LoVo (cell line): ENCODE measurements at regions not wholly inside any gene's neighbourhood (a gene's known extent, or its start where the extent isn't known, plus 50 kb on each side); places are given as distances from the start of the nearest gene placed in this dataset.
"Not testable (repeated sequence)": the region's sequence is repeated elsewhere in the genome, so short reads cannot be mapped to it uniquely, and the experiment has no call there.

ENCODE experiments used
- DNase-seq: peaks from one replicate; pipeline ENCODE4 v3.0.0-alpha.2; 2016; ENCODE audit warnings: low spot score

DNA sequence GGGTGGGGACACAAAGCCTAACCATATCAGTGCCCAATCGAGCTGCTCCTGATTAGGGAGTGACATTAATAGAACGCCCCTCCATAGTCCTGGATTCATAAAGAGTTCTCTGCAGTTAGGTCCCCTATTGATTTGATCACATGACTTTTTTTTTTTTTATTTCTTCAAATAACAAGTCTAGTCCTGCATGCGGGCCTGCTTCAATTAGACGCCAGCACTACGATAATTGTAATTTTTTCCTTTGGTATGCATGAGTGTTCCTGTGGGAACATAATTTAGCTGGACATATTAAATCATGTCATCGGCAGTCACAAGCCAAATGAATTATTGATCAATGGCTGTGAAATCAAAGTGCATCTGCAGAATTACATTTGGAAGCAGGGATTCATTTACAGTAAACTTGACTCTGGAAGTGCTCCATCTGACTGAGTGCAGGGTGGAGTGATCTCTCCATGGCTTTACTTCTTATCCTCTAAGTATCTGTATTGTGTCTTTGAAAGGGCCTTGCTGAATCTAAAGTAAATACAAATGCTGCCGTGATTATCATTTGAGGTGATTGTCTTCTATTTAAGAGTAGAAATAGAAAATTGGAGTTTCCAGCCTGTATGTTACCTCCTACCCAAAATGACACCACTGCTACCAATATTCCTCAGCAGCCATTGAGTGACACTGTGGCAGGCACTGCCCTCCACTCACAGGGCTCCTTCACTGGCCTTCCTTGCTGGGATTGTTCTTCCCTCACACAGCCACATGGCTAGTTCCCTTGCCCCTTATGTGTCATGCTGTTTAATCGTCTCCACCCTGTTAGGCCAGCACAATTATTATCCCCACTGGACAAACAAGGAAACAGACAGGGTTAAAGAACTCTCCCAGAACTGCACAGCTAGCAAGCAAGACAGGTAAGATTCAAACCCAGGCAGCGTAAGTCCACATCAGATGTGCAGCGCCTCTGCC lies 337.4 kb upstream of the ID2 start:
- no peak for DNase-seq

DNA sequence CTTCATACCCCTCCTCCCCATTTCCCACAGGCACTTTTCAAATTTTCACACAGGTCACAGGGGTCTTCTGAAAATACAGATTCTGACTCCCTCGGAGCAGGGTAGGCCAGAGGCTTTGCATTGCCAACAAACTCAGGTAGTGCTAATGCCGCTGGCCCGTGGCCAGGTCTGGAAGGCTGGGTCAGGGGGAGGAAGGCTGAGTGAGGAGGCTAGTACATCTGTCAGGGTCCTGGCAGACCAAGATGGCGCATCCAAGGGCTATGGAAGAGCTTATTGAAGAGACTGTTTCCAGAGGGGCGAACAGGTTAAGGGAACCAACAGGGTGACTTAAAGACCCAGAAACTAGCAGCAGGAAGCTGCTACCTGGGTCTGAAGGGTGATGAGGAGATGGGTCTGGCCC lies 336.7 kb upstream of the ID2 start:
- no peak for DNase-seq

DNA sequence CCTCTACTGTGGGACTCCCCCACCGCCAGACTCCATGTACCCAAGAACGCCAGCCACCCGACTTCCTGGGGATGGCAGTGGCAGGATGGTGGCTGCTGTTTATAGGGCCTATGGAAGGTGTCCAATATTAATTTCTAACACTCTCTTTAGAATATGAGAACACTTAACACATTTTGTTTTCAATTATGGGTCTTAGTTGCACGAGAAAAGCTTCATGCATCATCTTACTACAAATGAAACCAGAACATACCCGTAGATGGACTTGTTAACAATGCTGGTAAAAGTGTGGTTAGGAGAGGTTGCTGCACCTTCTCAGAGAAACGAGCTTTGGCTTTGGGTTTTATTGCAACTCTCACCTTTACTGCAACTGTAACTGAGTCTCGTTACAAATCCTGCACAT lies 335.6 kb upstream of the ID2 start:
- DNase-seq: no peak

DNA sequence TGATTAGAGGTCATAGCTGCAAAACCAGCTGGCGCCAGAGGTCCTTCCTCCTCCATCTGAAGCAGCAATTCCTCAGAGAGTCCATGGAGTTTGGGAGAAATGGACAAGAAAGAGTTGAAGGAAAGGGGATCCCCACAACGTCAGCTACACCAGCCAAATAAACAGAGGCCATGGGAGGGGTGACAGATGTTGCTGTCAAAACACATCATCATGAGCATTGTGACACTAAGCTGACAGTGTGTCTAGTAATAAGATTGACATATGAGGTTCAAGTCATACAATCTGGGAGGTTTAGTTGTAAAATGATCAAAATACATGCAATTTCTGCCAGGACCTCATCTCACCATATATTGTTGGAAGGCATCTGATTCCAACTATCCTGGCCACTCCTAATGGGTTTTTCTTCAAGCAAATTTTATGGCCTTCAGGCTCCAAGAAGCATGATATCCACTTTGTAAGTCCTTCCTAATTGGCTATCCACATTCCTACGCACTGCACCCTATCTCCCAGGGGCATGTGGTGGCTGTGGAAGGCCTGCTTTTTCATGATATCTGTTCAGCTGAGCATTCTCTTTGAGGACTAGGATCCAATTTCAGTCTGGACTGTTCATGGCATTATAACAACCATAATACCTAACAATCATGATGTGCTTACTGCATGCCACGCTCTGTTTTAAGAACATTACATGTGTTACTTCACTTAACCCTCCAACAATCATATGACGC lies 335.0 kb upstream of the ID2 start:
- DNase-seq: no peak

DNA sequence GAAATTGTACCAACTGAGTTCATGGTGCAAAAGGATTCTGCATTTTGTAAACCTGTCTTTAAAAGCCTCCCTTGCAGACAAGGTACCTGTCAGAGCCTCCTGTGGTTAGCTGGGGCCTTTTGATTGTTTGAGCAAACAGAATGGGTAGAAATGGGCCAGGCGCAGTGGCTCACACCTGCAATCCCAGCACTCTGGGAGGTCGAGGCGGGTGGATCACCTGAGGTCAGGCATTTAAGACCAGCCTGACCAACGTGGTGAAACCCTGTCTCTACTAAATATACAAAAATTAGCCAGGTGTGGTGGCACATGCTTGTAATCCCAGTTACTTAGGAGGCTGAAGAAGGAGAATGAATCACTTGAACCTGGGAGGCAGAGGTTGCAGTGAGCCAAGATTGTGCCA lies 332.9 kb upstream of the ID2 start:
- not testable (repeated sequence) for DNase-seq

DNA sequence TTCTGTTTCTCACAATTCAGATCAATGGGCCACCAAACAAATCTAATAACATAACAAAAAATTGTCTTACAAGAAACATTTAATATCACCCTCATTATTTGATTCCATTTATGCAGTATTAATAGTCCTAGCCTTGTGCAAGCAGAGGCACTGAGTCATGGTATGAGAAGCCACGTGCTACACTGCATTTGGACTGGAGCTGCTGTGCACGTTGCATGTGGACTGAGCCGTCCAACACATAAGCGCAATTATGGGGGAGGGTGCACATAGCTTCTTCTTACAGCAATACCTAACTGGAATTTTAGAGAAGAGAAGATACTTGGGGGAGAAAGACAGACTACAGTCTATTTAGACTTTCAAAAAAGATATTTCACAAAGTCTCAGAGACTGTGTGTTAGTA lies 329.6 kb upstream of the ID2 start:
- no peak for DNase-seq

DNA sequence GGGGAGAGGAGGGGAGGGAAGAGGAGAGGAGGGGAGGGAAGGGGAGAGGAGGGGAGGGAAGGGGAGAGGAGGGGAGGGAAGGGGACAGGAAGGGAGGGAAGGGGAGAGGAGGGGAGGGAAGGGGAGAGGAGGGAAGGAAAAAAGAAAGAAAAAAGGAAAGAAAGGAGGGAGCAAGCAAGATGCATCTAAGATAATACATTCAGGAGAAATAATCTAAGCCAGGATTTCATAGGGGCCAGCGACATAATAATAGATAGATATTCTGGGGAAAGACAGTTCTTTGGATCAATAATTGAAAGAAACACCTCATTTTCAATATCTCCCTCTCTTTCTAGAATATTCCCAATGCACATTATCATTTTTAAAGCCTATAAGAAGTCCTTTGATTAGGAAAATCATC lies 328.9 kb upstream of the ID2 start:
- DNase-seq: no peak

DNA sequence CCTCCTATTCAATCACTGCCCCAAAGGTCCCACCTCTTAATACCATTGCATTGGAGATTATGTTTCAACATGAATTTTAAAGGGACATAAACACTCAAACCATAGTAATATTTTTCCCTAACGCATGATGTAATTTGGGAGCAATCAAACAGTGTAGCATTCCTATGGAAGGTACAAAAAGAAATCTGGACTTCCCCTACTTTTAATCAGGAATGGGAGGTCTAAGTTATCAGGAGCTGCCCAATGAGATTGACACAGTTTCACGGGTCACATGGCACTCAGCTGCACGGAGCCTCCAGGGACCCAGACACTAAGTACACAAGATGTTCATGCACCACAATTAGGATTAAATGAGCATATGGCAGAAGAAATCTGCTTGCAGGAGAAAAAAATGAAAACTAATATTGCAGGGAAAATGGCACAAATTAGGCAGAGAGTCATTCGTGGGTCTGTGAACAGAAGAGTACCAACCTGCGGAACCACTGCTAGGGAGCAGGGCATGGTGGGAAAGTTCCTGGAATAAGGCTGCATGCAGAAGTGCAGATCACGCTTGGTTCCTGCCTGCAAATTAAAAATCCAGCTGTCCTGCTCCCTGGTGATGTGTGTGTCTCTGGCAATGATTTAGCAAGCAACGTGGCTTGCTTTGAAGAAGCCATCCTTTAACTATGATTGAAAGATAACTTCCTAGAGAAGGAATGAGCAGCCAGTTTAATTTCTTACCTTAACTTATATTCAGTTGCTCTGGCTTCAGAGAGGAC lies 326.6 kb upstream of the ID2 start:
- no peak for DNase-seq

DNA sequence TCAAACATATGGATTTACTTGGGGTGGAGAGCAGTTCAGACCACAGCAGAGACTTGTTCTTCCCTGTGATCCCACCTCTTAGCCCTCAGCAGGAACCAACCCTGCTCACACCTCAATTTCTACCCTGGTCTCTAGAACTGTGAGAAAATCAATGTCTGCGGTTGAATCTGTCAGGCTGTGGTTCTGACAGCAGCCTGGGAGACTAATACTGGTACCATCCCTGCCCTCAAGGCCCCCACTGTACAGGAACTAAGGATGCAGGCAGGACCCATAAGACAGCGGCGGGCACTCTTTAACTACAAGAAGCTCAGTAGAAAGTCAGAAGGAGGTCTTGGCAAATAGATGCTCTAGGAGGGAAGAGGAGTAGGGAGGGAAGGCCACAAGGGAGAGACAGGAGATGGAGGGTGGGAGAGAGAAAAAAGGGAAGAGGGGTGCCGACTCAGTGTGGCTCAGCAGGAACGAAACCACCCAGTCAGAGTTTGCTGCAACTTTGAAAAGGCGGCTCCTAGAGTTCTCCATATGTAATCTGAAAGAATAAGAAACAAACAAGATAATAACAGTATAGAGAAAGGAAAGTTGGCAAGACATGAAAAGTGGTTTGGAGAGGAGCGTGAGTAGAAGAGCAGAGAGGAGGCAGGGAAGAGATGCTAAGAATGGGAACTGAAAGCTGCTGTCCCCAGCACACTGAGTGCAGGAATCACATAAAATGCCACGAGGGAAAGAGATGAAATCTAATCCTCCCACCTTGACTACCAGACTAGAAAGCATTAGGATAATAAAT lies 323.9 kb upstream of the ID2 start:
- no peak for DNase-seq

DNA sequence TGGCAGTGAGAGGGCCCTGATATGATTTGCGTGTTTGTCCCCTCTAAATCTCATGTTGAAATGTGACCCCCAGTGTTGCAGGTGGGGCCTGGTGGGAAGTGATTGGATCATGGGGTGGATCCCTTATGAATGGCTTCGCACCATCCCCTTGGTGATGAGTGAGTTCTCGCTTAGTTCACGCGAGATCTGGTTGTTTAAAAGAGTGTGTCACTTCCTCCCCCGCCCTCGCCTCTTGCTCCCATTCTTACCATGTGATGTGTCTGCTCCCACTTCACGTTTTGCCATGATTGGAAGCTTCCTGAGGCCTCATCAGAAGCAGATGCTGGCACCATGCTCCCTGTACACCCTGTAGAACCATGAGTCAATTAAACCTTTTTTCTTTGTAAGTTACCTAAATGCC lies 319.9 kb upstream of the ID2 start:
- DNase-seq: no peak

DNA sequence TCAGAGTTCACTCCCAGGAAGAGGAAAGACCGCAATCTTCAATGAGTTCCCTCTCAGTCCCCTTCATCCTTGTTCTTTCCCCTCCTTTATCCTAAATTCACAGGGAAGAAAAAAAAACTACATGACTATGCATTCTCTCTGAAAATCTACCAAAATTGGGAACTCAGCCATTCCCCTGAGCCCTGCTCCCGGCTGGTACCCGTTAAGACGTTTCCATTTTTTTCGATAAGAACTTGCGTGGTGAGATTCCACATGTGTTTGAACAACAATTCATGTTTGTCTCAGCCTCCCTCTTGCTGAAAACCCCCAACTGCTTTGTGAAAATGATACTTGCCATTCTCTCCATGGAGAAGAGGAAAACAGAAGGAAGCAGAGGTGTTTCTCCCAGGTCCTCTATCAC lies 318.7 kb upstream of the ID2 start:
- no peak for DNase-seq

DNA sequence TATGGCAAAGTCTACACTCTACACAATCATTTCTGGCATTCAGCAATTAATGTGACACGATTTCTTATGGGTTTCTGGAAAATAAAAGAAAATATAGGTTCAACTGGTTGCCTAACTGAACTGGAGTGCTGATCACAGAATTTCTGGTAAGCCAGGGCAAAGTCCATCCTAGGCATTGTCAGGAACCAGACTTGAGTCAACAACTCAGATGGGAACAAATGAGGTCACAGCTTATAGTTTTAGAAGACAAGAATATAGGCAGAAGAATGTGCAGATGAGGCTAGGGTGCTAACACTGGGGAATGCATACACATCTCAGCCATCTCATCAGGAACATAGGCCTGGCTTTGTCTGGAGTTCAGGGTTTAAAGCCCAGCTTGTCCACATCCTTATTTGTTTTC lies 317.2 kb upstream of the ID2 start:
- DNase-seq: no peak

DNA sequence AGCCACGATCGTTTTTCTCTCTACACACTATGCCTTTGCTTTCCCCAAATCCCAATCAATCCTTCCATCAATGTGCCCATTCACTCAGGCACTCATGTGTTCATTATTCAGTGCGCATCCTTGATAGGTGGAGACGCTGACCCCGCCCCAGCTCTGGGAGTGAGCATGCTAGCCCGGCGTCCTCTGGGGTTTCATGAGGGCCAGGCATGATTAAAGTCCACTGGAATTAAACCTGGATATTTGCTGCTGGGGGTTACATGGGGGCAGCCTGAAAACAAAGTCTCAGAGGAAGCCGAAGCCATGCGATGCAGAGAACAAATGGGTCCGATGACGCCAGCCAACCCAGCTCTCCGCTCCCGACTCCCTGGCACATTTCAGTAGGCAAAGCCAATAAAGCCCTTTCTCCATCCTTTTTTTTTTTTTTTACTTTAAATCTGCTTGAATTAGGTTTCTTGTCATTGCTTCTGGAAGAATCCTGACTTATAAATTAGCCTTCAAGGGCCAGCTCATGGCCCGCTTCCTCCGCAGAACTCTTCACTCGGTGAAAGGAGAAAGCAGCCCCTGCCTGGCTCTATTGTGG lies 316.4 kb upstream of the ID2 start:
- no peak for DNase-seq

DNA sequence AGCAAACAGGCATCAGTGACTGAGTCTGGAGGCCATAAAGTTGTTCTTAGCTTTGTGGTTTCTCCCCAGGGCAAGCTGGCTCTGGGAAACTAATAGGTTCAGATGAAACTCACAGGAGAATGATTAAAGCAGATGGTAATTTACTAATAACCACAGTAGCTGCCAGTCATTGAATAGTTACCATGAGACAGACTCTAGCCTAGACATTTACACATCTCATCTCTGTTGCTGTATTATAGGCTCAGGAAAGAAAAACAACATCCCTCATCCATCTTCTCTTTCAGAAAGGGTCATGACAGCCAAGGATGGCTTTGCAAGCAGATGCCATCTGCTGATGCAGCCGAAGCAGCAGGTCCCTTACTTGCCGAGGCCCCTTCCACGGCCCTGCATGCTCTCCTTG lies 314.0 kb upstream of the ID2 start:
- DNase-seq: no peak

DNA sequence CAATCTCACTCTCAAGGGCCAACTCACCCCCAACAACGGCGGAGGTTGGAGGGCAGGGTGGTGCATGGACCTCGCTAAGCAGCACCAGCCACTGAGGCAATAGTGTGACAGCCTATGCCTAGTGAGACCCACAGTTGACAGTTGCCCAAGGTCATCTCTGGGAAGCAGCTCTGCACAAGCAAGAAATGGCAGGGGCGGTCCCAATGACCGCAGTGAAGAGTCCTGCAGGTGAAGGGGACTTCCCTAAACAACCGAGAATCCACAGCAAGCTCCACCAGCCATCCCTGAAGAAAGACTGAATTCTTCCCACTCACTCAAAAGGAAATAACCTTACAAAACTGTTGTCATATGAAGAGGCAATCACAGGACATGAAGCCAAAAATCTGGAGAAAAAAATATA lies 313.4 kb upstream of the ID2 start:
- no peak for DNase-seq

DNA sequence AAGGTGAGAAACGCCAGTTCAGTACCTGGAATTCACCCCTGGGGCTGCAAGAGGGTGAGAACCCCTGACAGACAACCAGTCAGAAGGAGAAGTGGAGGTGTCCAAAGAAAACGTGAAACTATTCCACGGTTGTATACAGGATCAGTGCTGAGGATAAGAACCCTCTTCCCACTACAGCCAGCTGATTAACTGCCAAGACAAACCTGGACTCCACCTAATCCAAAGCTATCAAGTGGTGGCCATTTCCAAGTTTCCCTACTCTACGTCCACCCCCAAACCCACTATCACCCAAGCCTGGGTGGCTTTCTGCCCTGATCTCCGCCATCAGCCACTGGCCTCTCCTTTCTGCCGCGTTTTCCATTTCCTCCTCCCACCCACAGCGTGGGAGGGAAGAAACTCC lies 312.3 kb upstream of the ID2 start:
- no peak for DNase-seq

DNA sequence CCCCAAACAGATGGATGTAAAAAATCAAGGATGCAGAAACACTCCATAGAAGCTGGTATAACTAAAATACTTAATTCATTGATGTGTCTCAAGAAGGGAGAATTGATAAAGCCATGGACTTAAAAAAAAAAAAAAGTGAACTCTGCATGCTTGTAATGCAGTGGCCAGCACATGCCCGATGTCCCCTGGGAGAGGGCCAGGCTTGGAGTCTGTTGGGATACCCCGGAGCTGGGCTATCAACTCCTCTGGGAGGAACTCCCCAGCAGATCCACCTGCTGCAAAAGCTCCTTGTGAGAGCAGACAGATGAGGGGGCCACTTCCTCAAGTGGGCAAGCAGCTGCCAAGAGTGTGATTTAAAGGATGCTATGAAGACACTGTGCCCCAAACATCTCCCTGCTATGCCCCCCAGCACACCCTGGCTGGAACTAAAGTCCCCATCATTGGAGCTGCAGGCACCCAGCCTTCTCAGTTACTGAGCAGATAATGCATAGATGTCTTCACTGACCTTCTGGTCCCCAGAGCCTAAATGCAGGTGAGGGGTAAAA lies 311.5 kb upstream of the ID2 start:
- no peak for DNase-seq

DNA sequence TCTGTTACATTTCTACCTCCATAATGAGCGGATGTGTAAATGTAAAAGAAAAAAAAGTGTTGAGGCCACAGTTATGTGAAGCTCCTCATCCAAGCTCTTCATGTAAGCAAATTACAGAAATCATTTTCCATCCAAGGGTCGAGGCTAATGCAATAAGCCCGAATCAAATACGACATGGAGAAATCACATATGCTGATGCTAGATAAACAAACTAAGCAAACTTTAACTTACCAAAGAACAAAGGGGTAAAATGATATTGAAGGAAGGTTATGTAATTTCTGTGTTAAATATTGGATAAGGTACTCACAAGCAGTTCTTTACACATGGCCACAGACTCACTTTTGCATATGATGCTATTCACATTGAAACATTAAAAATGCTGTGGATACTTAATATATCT lies 310.2 kb upstream of the ID2 start:
- no peak for DNase-seq

DNA sequence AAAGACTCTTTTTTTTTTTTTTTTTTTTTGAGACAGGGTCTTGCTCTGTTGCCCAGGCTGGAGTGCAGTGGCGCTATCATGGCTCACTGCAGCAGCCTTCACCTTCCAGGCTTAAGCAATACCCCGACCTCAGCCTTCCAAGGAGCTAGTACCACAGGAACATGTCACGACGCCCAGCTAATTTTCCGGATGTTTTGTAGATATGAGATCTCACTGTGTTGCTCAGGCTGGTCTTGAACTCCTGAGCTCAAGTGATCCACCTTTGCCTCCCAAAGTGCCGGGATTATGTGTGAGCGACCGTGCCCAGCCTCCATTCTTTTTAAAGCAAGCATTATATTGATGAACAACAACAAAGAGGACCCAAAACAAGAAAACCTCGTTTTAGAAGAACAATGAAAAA lies 307.1 kb upstream of the ID2 start:
- no peak for DNase-seq

DNA sequence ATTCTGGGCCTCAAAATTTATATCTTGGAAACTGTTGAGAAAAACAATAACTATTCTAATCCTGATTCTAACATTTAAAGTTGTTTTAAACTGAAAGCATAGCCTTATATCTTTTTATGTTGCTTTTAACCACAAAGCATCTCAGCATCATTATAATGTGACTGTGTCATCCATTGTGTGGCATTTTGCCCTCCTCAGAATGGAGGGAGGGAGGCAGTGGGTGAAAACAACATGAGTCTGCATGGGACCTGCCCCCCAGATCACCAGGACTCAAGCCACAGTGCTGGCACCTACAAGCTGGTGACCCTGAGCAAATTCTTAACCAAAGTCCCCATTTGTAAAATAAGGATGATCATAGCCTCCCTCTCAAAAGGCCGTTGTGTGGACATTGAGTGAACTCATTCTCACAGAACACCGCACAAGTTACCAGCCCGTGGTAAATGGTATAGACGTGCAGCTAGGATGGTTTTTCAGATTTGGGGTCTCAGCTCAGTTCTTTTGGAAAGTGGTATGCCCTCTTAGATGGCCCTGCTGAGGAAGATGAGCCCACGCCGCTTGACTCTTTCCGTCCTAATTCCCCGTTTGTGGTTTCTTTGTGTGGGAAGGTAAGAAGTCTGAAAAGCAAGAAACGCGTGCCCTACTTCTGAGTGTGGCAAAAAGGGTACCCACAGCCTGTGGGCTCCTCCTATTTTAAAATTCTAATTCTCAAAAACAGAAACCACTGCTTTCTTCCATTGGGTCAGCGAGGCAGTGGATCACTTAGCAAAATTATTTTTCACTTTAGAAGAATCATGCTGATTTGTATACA lies 305.0 kb upstream of the ID2 start:
- DNase-seq: no peak
